NCI-H128 (cell line): ENCODE measurements at regions not wholly inside any gene's neighbourhood (a gene's known extent, or its start where the extent isn't known, plus 50 kb on each side); places are given as distances from the start of the nearest gene placed in this dataset.
"Not testable (repeated sequence)": the region's sequence is repeated elsewhere in the genome, so short reads cannot be mapped to it uniquely, and the experiment has no call there.

Source experiments
- DNase-seq: peaks from one replicate; lab custom pipeline; 2025; ENCODE audit not compliant: unreplicated experiment; lab: John Stamatoyannopoulos, UW

- DNase-seq = no peak
Observed at GRCh38 chr12:118536306-118536906, 160.1 kb downstream of the SUDS3 start.

- DNase-seq = peak; percentile 59
Observed at GRCh38 chr12:118537481-118537917, 161.1 kb downstream of the SUDS3 start.

GRCh38 chr12:118541071-118541470, 164.7 kb downstream of the SUDS3 start:
- no peak for DNase-seq

GRCh38 chr12:118541934-118542333, 165.6 kb downstream of the SUDS3 start:
- no peak for DNase-seq

GRCh38 chr12:118543651-118544050, 167.3 kb downstream of the SUDS3 start:
- DNase-seq = no peak

GRCh38 chr12:118544569-118544968, 168.2 kb downstream of the SUDS3 start:
- DNase-seq = no peak

- not testable (repeated sequence) for DNase-seq
Observed at GRCh38 chr12:118547606-118548005, 171.3 kb downstream of the SUDS3 start.

- no peak for DNase-seq
Observed at GRCh38 chr12:118548887-118549509, 172.6 kb downstream of the SUDS3 start.

GRCh38 chr12:118549510-118549980, 173.2 kb downstream of the SUDS3 start:
- DNase-seq = no peak

GRCh38 chr12:118553856-118554504, 177.6 kb downstream of the SUDS3 start:
- no peak for DNase-seq

- DNase-seq = no peak
Observed at GRCh38 chr12:118558941-118559340, 182.6 kb downstream of the SUDS3 start.

GRCh38 chr12:118560733-118561132, 184.4 kb downstream of the SUDS3 start:
- no peak for DNase-seq

- DNase-seq = no peak
Observed at GRCh38 chr12:118571730-118572129, 195.4 kb downstream of the SUDS3 start.

- DNase-seq = no peak
Observed at GRCh38 chr12:118574288-118574687, 197.9 kb downstream of the SUDS3 start.

- no peak for DNase-seq
Observed at GRCh38 chr12:118575730-118576129, 199.4 kb downstream of the SUDS3 start.

GRCh38 chr12:118581371-118581770, 205.0 kb downstream of the SUDS3 start:
- DNase-seq = no peak

- no peak for DNase-seq
Observed at GRCh38 chr12:118582863-118583262, 206.5 kb downstream of the SUDS3 start.

- no peak for DNase-seq
Observed at GRCh38 chr12:118586433-118586832, 210.1 kb downstream of the SUDS3 start.

- DNase-seq = no peak
Observed at GRCh38 chr12:118589162-118589561, 212.8 kb downstream of the SUDS3 start.

- no peak for DNase-seq
Observed at GRCh38 chr12:118590406-118591150, 214.2 kb downstream of the SUDS3 start.

- DNase-seq = no peak
Observed at GRCh38 chr12:118603610-118604361, 227.4 kb downstream of the SUDS3 start.
